ENCODE measurements at regions not wholly inside any gene's neighbourhood (a gene's known extent, or its start where the extent isn't known, plus 50 kb on each side); places are given as distances from the start of the nearest gene placed in this dataset.

GRCh38 chr10:43938810-43939209 lies 290.1 kb upstream of the ZNF32 start:
- intact Hi-C loops (cut with DNase I), result no loop called here
- Histone ChIP-seq H3K4me3 (no peak overlapping the region), H3K36me3 (no peaks in the 10 kb centered on the region), H3K27me3 (no peaks in the 10 kb centered on the region), H3K9me3 (no peaks in the 10 kb centered on the region), H3K27ac (no peak overlapping the region), H3K4me1 (peaks cover 0 to 32% (median 9%) of the 10 kb centered on the region in 3 donors)
- WGBS, 2 donors, result 68 to 89% methylated on average over 4 to 6 of the region's 8 CpGs
- TF ChIP-seq POLR2A (IDR thresholded peaks at IDR 0.05) (no peak), CTCF (IDR thresholded peaks at IDR 0.05) (no peak)
- no peak for DNase-seq

GRCh38 chr10:43931308-43931930 lies 282.7 kb upstream of the ZNF32 start:
- Histone ChIP-seq H3K27ac (no peak overlapping the region), H3K9me3 (no peaks in the 10 kb centered on the region), H3K4me3 (no peak overlapping the region), H3K36me3 (no peaks in the 10 kb centered on the region), H3K4me1 (no peaks in the 10 kb centered on the region), H3K27me3 (no peaks in the 10 kb centered on the region)
- intact Hi-C loops (cut with DNase I), result no loop called here
- no peak for TF ChIP-seq CTCF (IDR thresholded peaks at IDR 0.05)
- no peak for TF ChIP-seq POLR2A (IDR thresholded peaks at IDR 0.05)
- DNase-seq, result no peak
- WGBS, 2 donors, result 60 to 82% methylated on average over 4 of the region's 4 CpGs

GRCh38 chr10:43930777-43931176 lies 282.1 kb upstream of the ZNF32 start:
- intact Hi-C loops (cut with DNase I), result no loop called here
- H3K36me3 ChIP-seq, result no peaks in the 10 kb centered on the region
- H3K27ac ChIP-seq, result no peak overlapping the region
- no peak for DNase-seq
- WGBS, 2 donors, result 91 to 94% methylated on average over 4 to 5 of the region's 5 CpGs
- TF ChIP-seq POLR2A (IDR thresholded peaks at IDR 0.05) (no peak), CTCF (IDR thresholded peaks at IDR 0.05) (no peak)
- no peaks in the 10 kb centered on the region for H3K27me3 ChIP-seq
- H3K4me3 ChIP-seq, result no peak overlapping the region
- H3K9me3 ChIP-seq, result no peaks in the 10 kb centered on the region
- H3K4me1 ChIP-seq, result no peaks in the 10 kb centered on the region

GRCh38 chr10:43930243-43930642 lies 281.6 kb upstream of the ZNF32 start:
- TF ChIP-seq POLR2A (IDR thresholded peaks at IDR 0.05) (no peak), CTCF (IDR thresholded peaks at IDR 0.05) (no peak)
- WGBS, 2 donors, result 78 to 87% methylated on average over 3 of the region's 3 CpGs
- H3K4me3 ChIP-seq, result no peak overlapping the region
- H3K27me3 ChIP-seq, result no peaks in the 10 kb centered on the region
- H3K36me3 ChIP-seq, result no peaks in the 10 kb centered on the region
- no peak overlapping the region for H3K27ac ChIP-seq
- DNase-seq, result no peak
- H3K9me3 ChIP-seq, result no peaks in the 10 kb centered on the region
- intact Hi-C loops (cut with DNase I), result no loop called here
- H3K4me1 ChIP-seq, result no peaks in the 10 kb centered on the region

GRCh38 chr10:43929122-43929521 lies 280.4 kb upstream of the ZNF32 start:
- TF ChIP-seq CTCF (IDR thresholded peaks at IDR 0.05) (no peak), POLR2A (IDR thresholded peaks at IDR 0.05) (no peak)
- no peaks in the 10 kb centered on the region for H3K4me1 ChIP-seq
- no peak overlapping the region for H3K27ac ChIP-seq
- no peaks in the 10 kb centered on the region for H3K27me3 ChIP-seq
- H3K36me3 ChIP-seq, result no peaks in the 10 kb centered on the region
- no peaks in the 10 kb centered on the region for H3K9me3 ChIP-seq
- intact Hi-C loops (cut with DNase I), result no loop called here
- 85 to 88% methylated on average over 6 of the region's 6 CpGs for WGBS, 2 donors
- DNase-seq, result no peak
- H3K4me3 ChIP-seq, result no peak overlapping the region
